Suprapubic skin (tissue), 4 donors: ENCODE measurements at regions not wholly inside any gene's neighbourhood (a gene's known extent, or its start where the extent isn't known, plus 50 kb on each side); places are given as distances from the start of the nearest gene placed in this dataset.

Experiments used
- DNase-seq, 2 donors: peaks; one replicate each; pipeline ENCODE4 v3.0.0-alpha.2; 2019; ENCODE audit warnings: low spot score in 2 of 2
- H3K27ac ChIP-seq: fragments of 200-600 bp; sonication (generic); one replicate; pipeline ENCODE4 v1.5.1; 2019
- H3K27me3 ChIP-seq: fragments of 200-600 bp; sonication (generic); one replicate; pipeline ENCODE4 v1.5.1; 2019
- H3K36me3 ChIP-seq: fragments of 200-600 bp; sonication (generic); one replicate; pipeline ENCODE4 v1.5.1; 2019
- H3K4me1 ChIP-seq: fragments of 200-600 bp; sonication (generic); one replicate; pipeline ENCODE4 v1.5.1; 2019
- H3K4me3 ChIP-seq: fragments of 200-600 bp; sonication (generic); one replicate; pipeline ENCODE4 v1.5.1; 2019; ENCODE audit warnings: mild to moderate bottlenecking
- H3K9me3 ChIP-seq: fragments of 200-600 bp; sonication (generic); one replicate; pipeline ENCODE4 v1.5.1; 2019
- CTCF ChIP-seq, 2 donors: fragments of 200-600 bp in 1 of 2; fragments of 450-650 bp in 1 of 2; sonication (generic) in 1 of 2; IDR thresholded peaks; one replicate each; pipeline ENCODE4 v1.5.1; 2016 to 2019; ENCODE audit warnings: antibody characterized with exemption in 2 of 2, mild to moderate bottlenecking in 1 of 2, moderate library complexity in 1 of 2
- EP300 ChIP-seq: sonication (generic); formaldehyde crosslinking; IDR thresholded peaks from one replicate; pipeline ENCODE4 v1.6.1; 2017; ENCODE audit warnings: antibody characterized with exemption
- POLR2A ChIP-seq, 2 donors: fragments of 450-650 bp; IDR thresholded peaks; one replicate each; pipeline ENCODE4 v1.6.1; 2017; ENCODE audit warnings: antibody characterized with exemption in 2 of 2, mild to moderate bottlenecking in 2 of 2, moderate library complexity in 2 of 2
- POLR2AphosphoS5 ChIP-seq, 3 donors: sonication (generic); formaldehyde crosslinking; IDR thresholded peaks; one replicate each; pipeline ENCODE4 v1.6.1; 2017; ENCODE audit warnings: antibody characterized with exemption in 3 of 3
- WGBS: methylation state at CpG from one replicate; pipeline ENCODE4 v1.1.5; 2018; 5-methylcytosine and 5-hydroxymethylcytosine counted together

GRCh38 chr3:117751651-117752050, 1042.1 kb downstream of the TUSC7 start:
- H3K4me3 ChIP-seq: no peak overlapping the region
- H3K36me3 ChIP-seq: no peaks in the 10 kb centered on the region
- H3K9me3 ChIP-seq: no peaks in the 10 kb centered on the region
- no peaks in the 10 kb centered on the region for H3K27me3 ChIP-seq
- no peak overlapping the region for H3K27ac ChIP-seq
- no peak for DNase-seq
- H3K4me1 ChIP-seq: no peaks in the 10 kb centered on the region
- 67% methylated on average over 4 of the region's 4 CpGs for WGBS
- TF ChIP-seq CTCF (IDR thresholded peaks at IDR 0.05): no peak
- TF ChIP-seq POLR2AphosphoS5 (IDR thresholded peaks at IDR 0.05): no peak
- TF ChIP-seq POLR2A (IDR thresholded peaks at IDR 0.05): no peak
- no peak for TF ChIP-seq EP300

GRCh38 chr3:117752984-117753717, 1043.6 kb downstream of the TUSC7 start:
- TF ChIP-seq CTCF (IDR thresholded peaks at IDR 0.05) (no peak), POLR2AphosphoS5 (IDR thresholded peaks at IDR 0.05) (no peak), POLR2A (IDR thresholded peaks at IDR 0.05) (no peak), EP300 (no peak)
- WGBS: 90% methylated on average over 3 of the region's 3 CpGs
- H3K36me3 ChIP-seq: no peaks in the 10 kb centered on the region
- H3K9me3 ChIP-seq: no peaks in the 10 kb centered on the region
- no peak overlapping the region for H3K27ac ChIP-seq
- DNase-seq: no peak
- H3K27me3 ChIP-seq: no peaks in the 10 kb centered on the region
- H3K4me1 ChIP-seq: no peaks in the 10 kb centered on the region
- H3K4me3 ChIP-seq: no peak overlapping the region

GRCh38 chr3:117754058-117754457, 1044.5 kb downstream of the TUSC7 start:
- no peak overlapping the region for H3K4me3 ChIP-seq
- no peaks in the 10 kb centered on the region for H3K27me3 ChIP-seq
- TF ChIP-seq POLR2A (IDR thresholded peaks at IDR 0.05) (no peak), CTCF (IDR thresholded peaks at IDR 0.05) (no peak), EP300 (no peak), POLR2AphosphoS5 (IDR thresholded peaks at IDR 0.05) (no peak)
- no peak for DNase-seq
- H3K36me3 ChIP-seq: no peaks in the 10 kb centered on the region
- WGBS: 72% methylated on average over 2 of the region's 2 CpGs
- H3K9me3 ChIP-seq: no peaks in the 10 kb centered on the region
- no peak overlapping the region for H3K27ac ChIP-seq
- no peaks in the 10 kb centered on the region for H3K4me1 ChIP-seq

- TF ChIP-seq POLR2AphosphoS5 (IDR thresholded peaks at IDR 0.05) (no peak), POLR2A (IDR thresholded peaks at IDR 0.05) (no peak), EP300 (no peak)
- Histone ChIP-seq H3K27me3 (no peaks in the 10 kb centered on the region), H3K36me3 (no peaks in the 10 kb centered on the region), H3K4me1 (no peaks in the 10 kb centered on the region), H3K27ac (no peak overlapping the region), H3K4me3 (no peak overlapping the region), H3K9me3 (no peaks in the 10 kb centered on the region)
- WGBS: 81% methylated on average over 2 of the region's 2 CpGs
- DNase-seq: no peak
Observed at GRCh38 chr3:117754841-117755240, 1045.3 kb downstream of the TUSC7 start.

GRCh38 chr3:117756563-117756962, 1047.0 kb downstream of the TUSC7 start:
- Histone ChIP-seq H3K4me3 (no peak overlapping the region), H3K36me3 (no peaks in the 10 kb centered on the region), H3K4me1 (no peaks in the 10 kb centered on the region), H3K9me3 (no peaks in the 10 kb centered on the region), H3K27me3 (no peaks in the 10 kb centered on the region), H3K27ac (no peak overlapping the region)
- 38% methylated on average over 3 of the region's 3 CpGs for WGBS
- DNase-seq: no peak
- TF ChIP-seq POLR2AphosphoS5 (IDR thresholded peaks at IDR 0.05) (no peak), CTCF (IDR thresholded peaks at IDR 0.05) (no peak), EP300 (no peak), POLR2A (IDR thresholded peaks at IDR 0.05) (no peak)
